SJCRH30 (cell line): ENCODE measurements at regions not wholly inside any gene's neighbourhood (a gene's known extent, or its start where the extent isn't known, plus 50 kb on each side); places are given as distances from the start of the nearest gene placed in this dataset.
A peak's percentile ranks its signal among the peaks of the same experiment; 100 is the strongest.
"Not testable (repeated sequence)": the region's sequence is repeated elsewhere in the genome, so short reads cannot be mapped to it uniquely, and the experiment has no call there.

ENCODE experiments used
- DNase-seq, 2 experiments: peaks; one replicate each; pipeline ENCODE4 v3.0.0-alpha.2; 2015 to 2020
- H3K27ac ChIP-seq: fragments of 250-450 bp; sonication (Bioruptor Pico); 2 replicates; pipeline ENCODE4 v1.5.1; 2020; ENCODE audit warnings: mild to moderate bottlenecking, moderate library complexity
- H3K27me3 ChIP-seq: fragments of 250-450 bp; sonication (Bioruptor Pico); 2 replicates; pipeline ENCODE4 v1.5.1; 2020; ENCODE audit warnings: mild to moderate bottlenecking, moderate library complexity
- H3K36me3 ChIP-seq: fragments of 250-450 bp; sonication (Bioruptor Pico); 2 replicates; pipeline ENCODE4 v1.5.1; 2020; ENCODE audit warnings: mild to moderate bottlenecking, moderate library complexity
- H3K4me1 ChIP-seq: fragments of 250-450 bp; sonication (Bioruptor Pico); 2 replicates; pipeline ENCODE4 v1.5.1; 2020; ENCODE audit warnings: mild to moderate bottlenecking, moderate library complexity
- H3K4me3 ChIP-seq: fragments of 250-450 bp; sonication (Bioruptor Pico); 2 replicates; pipeline ENCODE4 v1.5.1; 2020; ENCODE audit warnings: mild to moderate bottlenecking, moderate library complexity
- H3K9me3 ChIP-seq: fragments of 250-450 bp; sonication (Bioruptor Pico); replicated peaks from 2 replicates; pipeline ENCODE4 v1.5.1; 2020; ENCODE audit warnings: mild to moderate bottlenecking, moderate library complexity

DNA sequence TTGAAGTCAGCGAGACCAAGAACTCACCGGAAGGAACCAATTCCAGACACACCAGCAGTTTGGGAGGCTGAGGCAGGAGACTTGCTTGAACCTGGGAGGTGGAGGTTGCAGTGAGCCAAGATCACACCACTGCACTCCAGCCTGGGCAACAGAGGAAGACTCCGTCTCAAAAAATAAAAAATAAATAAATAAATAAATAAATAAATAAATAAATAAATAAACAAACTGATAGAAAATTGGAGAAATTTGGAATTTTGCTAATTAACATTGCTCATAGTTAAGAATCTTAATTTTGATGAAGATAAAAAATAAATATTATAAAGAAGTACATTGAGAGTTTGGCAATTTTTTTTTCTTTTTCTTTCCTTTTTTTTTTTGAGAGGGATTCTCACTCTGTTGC lies 1216.2 kb downstream of the TECRL start:
- not testable (repeated sequence) for H3K36me3 ChIP-seq, H3K9me3 ChIP-seq, H3K4me1 ChIP-seq, H3K4me3 ChIP-seq, H3K27ac ChIP-seq, H3K27me3 ChIP-seq, DNase-seq

DNA sequence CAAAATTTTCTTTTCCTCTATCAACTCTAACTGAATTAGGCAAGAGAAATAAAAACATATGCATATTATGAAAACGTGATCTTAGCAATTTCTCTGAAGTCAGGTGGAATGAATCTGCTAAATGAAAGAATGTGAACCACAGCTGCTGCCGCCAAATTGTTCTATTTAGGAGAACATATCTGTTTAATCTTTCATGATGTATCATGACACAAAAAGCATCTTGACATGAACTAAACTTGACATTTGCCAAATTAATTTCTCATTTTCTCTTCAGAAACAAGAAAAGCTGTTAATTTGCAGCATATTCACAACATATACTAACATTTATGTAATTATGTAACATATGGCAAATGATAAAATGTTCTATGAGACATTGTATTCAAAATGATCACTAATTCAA lies 1237.9 kb downstream of the TECRL start:
- Histone ChIP-seq H3K27me3 (0 out of 2 replicates have a peak, but pooled peaks cover 4% of the 10 kb centered on the region), H3K36me3 (no peaks in the 10 kb centered on the region), H3K4me3 (no peak overlapping the region), H3K4me1 (peaks cover 5% of the 10 kb centered on the region), H3K27ac (no peak overlapping the region), H3K9me3 (no peaks in the 10 kb centered on the region)
- no peak for DNase-seq

DNA sequence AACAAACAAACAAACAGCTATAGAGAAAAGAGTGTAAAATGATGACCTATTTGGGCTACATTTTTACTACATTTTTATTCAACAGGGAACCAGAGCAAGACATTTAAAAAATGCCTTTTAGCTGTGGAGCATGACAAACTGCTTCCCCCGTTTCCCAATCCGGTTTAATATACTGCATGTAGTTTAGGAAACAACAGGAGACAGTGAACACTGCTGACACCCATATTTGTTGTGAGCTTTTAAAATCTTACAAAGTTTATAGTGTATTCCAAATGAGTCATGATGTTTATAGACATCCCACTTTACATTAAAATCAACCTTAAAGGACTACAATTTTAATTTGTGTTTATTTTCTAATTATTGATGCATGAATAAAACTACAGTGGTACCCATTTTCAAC lies 1238.3 kb downstream of the TECRL start:
- H3K27me3 ChIP-seq, result 0 out of 2 replicates have a peak, but pooled peaks cover 4% of the 10 kb centered on the region
- H3K4me3 ChIP-seq, result no peak overlapping the region
- DNase-seq, result no peak
- H3K36me3 ChIP-seq, result no peaks in the 10 kb centered on the region
- no peaks in the 10 kb centered on the region for H3K9me3 ChIP-seq
- no peak overlapping the region for H3K27ac ChIP-seq
- peaks cover 5% of the 10 kb centered on the region for H3K4me1 ChIP-seq

- Histone ChIP-seq H3K4me1 (peaks cover 5% of the 10 kb centered on the region), H3K9me3 (no peaks in the 10 kb centered on the region), H3K27me3 (0 out of 2 replicates have a peak, but pooled peaks cover 4% of the 10 kb centered on the region)
Measured at GRCh38 chr4:63169836-63170235, 1239.4 kb downstream of the TECRL start.

GRCh38 chr4:63155561-63155960 lies 1253.7 kb downstream of the TECRL start:
- DNase-seq, result no peak
- no peak overlapping the region for H3K4me3 ChIP-seq
- H3K4me1 ChIP-seq, result no peaks in the 10 kb centered on the region
- no peak overlapping the region for H3K27ac ChIP-seq
- H3K9me3 ChIP-seq, result no peaks in the 10 kb centered on the region
- H3K36me3 ChIP-seq, result no peaks in the 10 kb centered on the region
- H3K27me3 ChIP-seq, result no peaks in the 10 kb centered on the region

More at GRCh38 chr4:63169836-63170235, 1239.4 kb downstream of the TECRL start:
- Histone ChIP-seq H3K4me3 (no peak overlapping the region), H3K27ac (no peak overlapping the region), H3K36me3 (no peaks in the 10 kb centered on the region)
- peak; percentile 29 to 66 for DNase-seq

GRCh38 chr4:63123441-63123840 lies 1285.8 kb downstream of the TECRL start:
- Histone ChIP-seq H3K36me3 (no peaks in the 10 kb centered on the region), H3K4me3 (no peak overlapping the region), H3K9me3 (no peaks in the 10 kb centered on the region), H3K27ac (no peak overlapping the region), H3K4me1 (no peaks in the 10 kb centered on the region), H3K27me3 (0 out of 2 replicates have a peak, but pooled peaks cover 3% of the 10 kb centered on the region)
- DNase-seq, result no peak

- H3K36me3 ChIP-seq, result no peaks in the 10 kb centered on the region
- no peaks in the 10 kb centered on the region for H3K4me1 ChIP-seq
- 0 out of 2 replicates have a peak, but pooled peaks cover 3% of the 10 kb centered on the region for H3K27me3 ChIP-seq
- no peaks in the 10 kb centered on the region for H3K9me3 ChIP-seq
- no peak overlapping the region for H3K27ac ChIP-seq
- DNase-seq, result no peak
- H3K4me3 ChIP-seq, result no peak overlapping the region
Measured at GRCh38 chr4:63122955-63123354, 1286.3 kb downstream of the TECRL start.

DNA sequence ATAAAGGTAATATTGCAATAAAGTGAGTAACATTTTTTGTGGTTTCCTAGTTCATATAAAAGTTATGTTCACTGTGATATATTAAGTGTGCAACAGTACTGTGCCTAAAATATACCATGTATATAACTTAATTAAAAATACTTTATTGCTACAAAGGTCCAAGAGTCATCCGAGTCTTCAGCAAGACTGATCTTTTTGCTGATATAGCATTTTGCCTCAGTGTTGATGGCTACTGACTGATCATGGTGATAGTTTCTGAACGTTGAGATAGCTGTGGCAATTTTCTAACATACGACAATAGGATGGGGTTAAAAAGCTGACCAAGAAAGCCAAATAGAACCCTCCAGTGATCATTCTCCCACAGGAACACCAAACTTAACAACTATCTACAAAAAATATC lies 1302.7 kb downstream of the TECRL start:
- no peak for DNase-seq
- Histone ChIP-seq H3K36me3 (no peaks in the 10 kb centered on the region), H3K4me3 (no peak overlapping the region), H3K4me1 (no peaks in the 10 kb centered on the region), H3K9me3 (no peaks in the 10 kb centered on the region), H3K27ac (no peak overlapping the region), H3K27me3 (no peaks in the 10 kb centered on the region)

DNA sequence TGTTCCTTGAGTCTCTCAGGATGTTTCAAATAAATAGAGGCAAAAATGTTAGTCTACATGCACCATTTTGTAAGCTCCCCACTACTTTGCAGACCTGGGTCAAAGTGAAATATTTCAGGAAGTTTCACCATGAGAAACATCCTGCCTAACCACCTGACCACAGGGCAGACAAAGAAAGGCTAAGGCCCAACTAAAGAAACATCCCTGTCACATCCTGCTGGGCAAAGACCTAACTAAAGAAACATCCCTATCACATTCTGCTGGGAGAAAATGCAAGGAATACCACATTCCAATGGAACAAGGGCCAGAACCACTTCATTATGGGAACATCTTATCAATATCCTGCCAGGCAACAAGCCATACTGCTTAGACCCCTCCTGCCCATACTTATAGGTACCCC lies 1303.4 kb downstream of the TECRL start:
- Histone ChIP-seq H3K27me3 (no peaks in the 10 kb centered on the region), H3K4me3 (no peak overlapping the region), H3K4me1 (no peaks in the 10 kb centered on the region), H3K27ac (no peak overlapping the region), H3K36me3 (no peaks in the 10 kb centered on the region), H3K9me3 (no peaks in the 10 kb centered on the region)
- no peak for DNase-seq

DNA sequence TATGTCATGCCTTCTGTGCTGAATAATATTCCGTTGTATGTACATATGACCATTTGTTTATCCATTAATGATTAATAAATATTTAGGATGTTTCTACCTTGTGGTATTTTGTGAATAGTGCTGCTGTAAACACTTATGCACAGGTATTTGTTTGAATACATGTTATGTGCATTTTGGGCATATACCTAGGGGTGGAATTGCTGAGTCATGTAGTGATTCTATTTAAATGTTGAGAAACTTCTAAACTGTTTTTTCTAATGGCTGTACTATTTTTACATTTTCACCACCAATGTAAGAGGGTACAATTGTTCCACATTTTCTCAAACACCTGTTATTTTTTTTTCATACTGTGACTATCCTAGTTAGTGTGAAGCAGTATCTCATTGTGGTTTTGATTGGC lies 1318.6 kb downstream of the TECRL start:
- DNase-seq, result no peak
- H3K4me1 ChIP-seq, result no peaks in the 10 kb centered on the region
- H3K36me3 ChIP-seq, result no peaks in the 10 kb centered on the region
- H3K27me3 ChIP-seq, result no peaks in the 10 kb centered on the region
- H3K9me3 ChIP-seq, result no peaks in the 10 kb centered on the region
- H3K4me3 ChIP-seq, result no peak overlapping the region
- no peak overlapping the region for H3K27ac ChIP-seq

DNA sequence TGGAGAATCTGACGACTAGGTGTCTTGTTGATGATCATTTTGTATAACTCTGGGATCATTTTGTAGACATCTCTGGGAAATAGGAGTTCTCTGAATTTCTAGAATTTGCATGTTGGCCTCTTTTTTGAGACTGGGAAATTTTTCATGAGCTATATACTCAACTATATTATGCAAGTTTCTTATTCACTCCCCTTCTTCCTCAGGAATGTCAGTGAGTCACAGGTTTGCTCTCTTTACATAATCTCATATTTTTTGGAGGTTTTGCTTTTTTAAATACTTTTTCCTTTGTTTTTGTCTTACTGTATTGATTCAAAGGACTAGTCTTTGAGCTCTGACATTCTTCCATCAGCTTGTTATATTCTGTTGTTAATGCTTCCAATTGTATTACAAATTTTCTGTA lies 1324.2 kb downstream of the TECRL start:
- no peak overlapping the region for H3K4me3 ChIP-seq
- no peaks in the 10 kb centered on the region for H3K9me3 ChIP-seq
- DNase-seq, result no peak
- no peaks in the 10 kb centered on the region for H3K4me1 ChIP-seq
- no peaks in the 10 kb centered on the region for H3K27me3 ChIP-seq
- no peaks in the 10 kb centered on the region for H3K36me3 ChIP-seq
- no peak overlapping the region for H3K27ac ChIP-seq

GRCh38 chr4:63080934-63081333 lies 1328.3 kb downstream of the TECRL start:
- H3K4me3 ChIP-seq, result no peak overlapping the region
- no peaks in the 10 kb centered on the region for H3K9me3 ChIP-seq
- H3K27ac ChIP-seq, result no peak overlapping the region
- no peak for DNase-seq
- no peaks in the 10 kb centered on the region for H3K36me3 ChIP-seq
- H3K4me1 ChIP-seq, result no peaks in the 10 kb centered on the region
- H3K27me3 ChIP-seq, result no peaks in the 10 kb centered on the region

GRCh38 chr4:63063760-63064159 lies 1345.5 kb downstream of the TECRL start:
- no peaks in the 10 kb centered on the region for H3K36me3 ChIP-seq
- peak in 1 of 2 experiments; percentile 49 for DNase-seq
- peak overlapping the region; percentile 84 for H3K27ac ChIP-seq
- no peak overlapping the region for H3K4me3 ChIP-seq
- peaks cover 5% of the 10 kb centered on the region for H3K9me3 ChIP-seq
- peaks cover 20% of the 10 kb centered on the region for H3K4me1 ChIP-seq
- H3K27me3 ChIP-seq, result no peaks in the 10 kb centered on the region

DNA sequence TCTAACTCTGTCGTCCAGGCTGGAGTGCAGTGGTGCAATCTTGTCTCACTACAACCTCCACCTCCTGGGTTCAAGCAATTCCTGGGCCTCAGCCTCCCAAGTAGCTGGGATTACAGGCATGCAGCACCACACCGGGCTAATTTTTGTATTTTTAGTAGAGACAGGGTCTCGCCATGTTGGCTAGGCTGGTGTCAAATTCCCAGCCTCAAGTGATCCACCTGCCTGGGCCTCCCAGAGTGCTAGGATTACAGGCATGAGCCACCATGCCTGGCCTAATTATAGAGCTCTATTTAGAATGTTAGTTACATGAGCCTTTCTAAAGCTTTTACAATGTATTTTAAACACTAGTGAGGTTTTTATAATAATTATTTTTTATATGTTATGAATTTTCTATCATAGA lies 1346.4 kb downstream of the TECRL start:
- not testable (repeated sequence) for H3K9me3 ChIP-seq, H3K27me3 ChIP-seq, H3K4me3 ChIP-seq, H3K36me3 ChIP-seq
- Histone ChIP-seq H3K27ac (peak overlapping the region; percentile 84), H3K4me1 (peaks cover 20% of the 10 kb centered on the region)
- peak; percentile 63 to 68 for DNase-seq

DNA sequence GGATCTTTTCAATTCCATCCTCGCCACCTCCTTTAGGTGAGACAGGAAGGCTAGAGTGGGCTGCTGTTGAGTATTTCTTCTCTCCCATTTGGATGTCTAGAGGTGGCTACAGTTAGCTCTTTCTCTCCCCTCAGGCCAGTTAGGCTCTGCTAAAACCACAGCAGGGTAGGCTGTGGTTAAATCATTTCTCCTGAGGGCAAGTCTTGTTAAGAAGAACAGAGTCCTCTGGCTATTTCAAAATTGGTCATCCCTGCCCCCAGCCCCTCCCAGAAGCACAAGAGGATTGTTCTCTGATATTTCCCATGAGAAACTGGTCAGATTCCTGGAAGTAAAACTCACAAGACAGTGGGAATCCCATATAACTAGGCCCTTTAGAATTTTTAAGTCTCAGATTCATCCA lies 1359.5 kb downstream of the TECRL start:
- H3K27me3 ChIP-seq, result no peaks in the 10 kb centered on the region
- H3K9me3 ChIP-seq, result no peaks in the 10 kb centered on the region
- H3K36me3 ChIP-seq, result no peaks in the 10 kb centered on the region
- H3K4me3 ChIP-seq, result no peak overlapping the region
- DNase-seq, result peak; percentile 58 to 69
- H3K27ac ChIP-seq, result peak overlapping the region; percentile 56
- peaks cover 16% of the 10 kb centered on the region for H3K4me1 ChIP-seq

DNA sequence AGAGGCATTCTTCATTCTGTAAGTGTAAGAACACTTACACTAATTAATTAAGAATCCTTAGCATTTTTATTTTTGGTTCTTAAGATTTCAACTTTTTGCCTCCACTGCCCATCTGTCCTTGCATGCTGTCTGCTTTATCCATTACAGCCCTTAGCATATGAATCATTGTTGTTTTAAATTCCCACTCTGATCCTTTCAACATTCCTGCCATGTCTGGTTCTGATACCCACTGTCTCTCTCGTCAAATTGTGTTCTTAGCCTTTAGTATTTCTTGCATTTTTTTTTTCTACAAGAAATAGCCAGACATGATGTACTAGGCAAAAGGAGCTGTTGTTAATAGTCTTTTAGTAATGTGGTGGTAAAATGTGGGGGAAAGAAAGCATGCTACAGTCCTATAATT lies 1360.0 kb downstream of the TECRL start:
- Histone ChIP-seq H3K4me1 (peaks cover 16% of the 10 kb centered on the region), H3K27me3 (no peaks in the 10 kb centered on the region), H3K4me3 (no peak overlapping the region), H3K9me3 (no peaks in the 10 kb centered on the region), H3K36me3 (no peaks in the 10 kb centered on the region), H3K27ac (peak overlapping the region; percentile 56)
- DNase-seq, result peak in 1 of 2 experiments; percentile 19
